Hepatocyte (in vitro differentiated cells): ENCODE measurements at regions not wholly inside any gene's neighbourhood (a gene's known extent, or its start where the extent isn't known, plus 50 kb on each side); places are given as distances from the start of the nearest gene placed in this dataset.

Experiments used
- CTCF ChIP-seq: fragments of 200-600 bp; sonication (generic); IDR thresholded peaks from 2 replicates; pipeline ENCODE4 v1.5.1; 2016; ENCODE audit warnings: antibody characterized with exemption, mild to moderate bottlenecking; ENCODE audit not compliant: poor library complexity
- EZH2 ChIP-seq: fragments of 200-600 bp; sonication (generic); IDR thresholded peaks from 2 replicates; pipeline ENCODE4 v1.6.1; 2016; ENCODE audit warnings: antibody characterized with exemption, mild to moderate bottlenecking, borderline replicate concordance
- EZH2phosphoT487 ChIP-seq: fragments of 200-600 bp; sonication (generic); IDR thresholded peaks from one replicate; pipeline ENCODE4 v1.6.1; 2018; ENCODE audit warnings: antibody characterized with exemption, mild to moderate bottlenecking, low read depth, moderate library complexity; ENCODE audit not compliant: unreplicated experiment, severe bottlenecking

GRCh38 chr2:4674007-4674406 lies 970.6 kb downstream of the DCDC2C start:
- TF ChIP-seq CTCF, result no peak
- TF ChIP-seq EZH2, result no peak
- TF ChIP-seq EZH2phosphoT487, result no peak
